SK-N-SH treated with all-trans-retinoic acid at 6 μM for 48 hours (cell line): ENCODE measurements at regions not wholly inside any gene's neighbourhood (a gene's known extent, or its start where the extent isn't known, plus 50 kb on each side); places are given as distances from the start of the nearest gene placed in this dataset.

Source experiments
- ATAC-seq: fragments of 200-7000 bp; cut with Tn5 transposase; 3 replicates; pipeline ENCODE4 v1.9.1; 2020; ENCODE audit warnings: mild to moderate bottlenecking, moderate library complexity
- ARNTL ChIP-seq: fragments of 450-650 bp; formaldehyde crosslinking; IDR thresholded peaks from 2 replicates; pipeline ENCODE4 v1.5.0; 2020; ENCODE audit warnings: low read depth, mild to moderate bottlenecking, moderate library complexity, borderline replicate concordance
- BACH2 ChIP-seq: fragments of 250-450 bp; sonication (Bioruptor Pico); IDR thresholded peaks from 2 replicates; pipeline ENCODE4 v1.9.0; 2021; ENCODE audit warnings: mild to moderate bottlenecking, borderline replicate concordance
- CREB5 ChIP-seq: fragments of 250-450 bp; sonication (Bioruptor Pico); IDR thresholded peaks from 2 replicates; pipeline ENCODE4 v1.5.1; 2020; ENCODE audit warnings: low read depth, mild to moderate bottlenecking, moderate library complexity
- CSDC2 ChIP-seq: fragments of 250-450 bp; sonication (Bioruptor Pico); IDR thresholded peaks from 2 replicates; pipeline ENCODE4 v1.5.0; 2020; ENCODE audit warnings: mild to moderate bottlenecking, moderate library complexity
- CSRNP3 ChIP-seq: fragments of 250-450 bp; sonication (Bioruptor Pico); IDR thresholded peaks from 2 replicates; pipeline ENCODE4 v1.5.1; 2021; ENCODE audit warnings: mild to moderate bottlenecking, moderate library complexity
- ESRRG ChIP-seq: fragments of 250-450 bp; sonication (Bioruptor Pico); IDR thresholded peaks from 2 replicates; pipeline ENCODE4 v1.6.1; 2021; ENCODE audit warnings: mild to moderate bottlenecking
- GLIS3 ChIP-seq: fragments of 250-450 bp; sonication (Bioruptor Pico); IDR thresholded peaks from 2 replicates; pipeline ENCODE4 v1.5.0; 2020; ENCODE audit warnings: mild to moderate bottlenecking, moderate library complexity
- ISL1 ChIP-seq: fragments of 250-450 bp; sonication (Bioruptor Pico); IDR thresholded peaks from 2 replicates; pipeline ENCODE4 v2.1.2; 2022; ENCODE audit warnings: mild to moderate bottlenecking, moderate library complexity
- OSR1 ChIP-seq: fragments of 250-450 bp; sonication (Bioruptor Pico); IDR thresholded peaks from 2 replicates; pipeline ENCODE4 v1.8.0; 2022; ENCODE audit warnings: moderate library complexity, mild to moderate bottlenecking, inconsistent platforms
- PATZ1 ChIP-seq: fragments of 250-450 bp; sonication (Bioruptor Pico); IDR thresholded peaks from 2 replicates; pipeline ENCODE4 v1.8.0; 2020; ENCODE audit warnings: mild to moderate bottlenecking, moderate library complexity, borderline replicate concordance
- POU6F1 ChIP-seq: fragments of 250-450 bp; sonication (Bioruptor Pico); IDR thresholded peaks from 2 replicates; pipeline ENCODE4 v1.8.0; 2021; ENCODE audit warnings: low read depth, mild to moderate bottlenecking, moderate library complexity, borderline replicate concordance
- PPARA ChIP-seq: fragments of 250-450 bp; sonication (Bioruptor Pico); IDR thresholded peaks from 2 replicates; pipeline ENCODE4 v1.5.0; 2020; ENCODE audit warnings: mild to moderate bottlenecking, borderline replicate concordance
- RARB ChIP-seq: fragments of 250-450 bp; sonication (Bioruptor Pico); IDR thresholded peaks from 2 replicates; pipeline ENCODE4 v1.8.0; 2021; ENCODE audit warnings: mild to moderate bottlenecking, moderate library complexity
- SNAI2 ChIP-seq: fragments of 250-450 bp; sonication (Bioruptor Pico); IDR thresholded peaks from 2 replicates; pipeline ENCODE4 v1.5.0; 2020; ENCODE audit warnings: mild to moderate bottlenecking, moderate library complexity
- TCF4 ChIP-seq: fragments of 250-450 bp; sonication (Bioruptor Pico); IDR thresholded peaks from 2 replicates; pipeline ENCODE4 v1.8.0; 2021; ENCODE audit warnings: mild to moderate bottlenecking, moderate library complexity, borderline replicate concordance
- TOX ChIP-seq: fragments of 250-450 bp; sonication (Bioruptor Pico); IDR thresholded peaks from 2 replicates; pipeline ENCODE4 v1.8.0; 2021; ENCODE audit warnings: mild to moderate bottlenecking, moderate library complexity, borderline replicate concordance
- TSHZ2 ChIP-seq: fragments of 250-450 bp; sonication (Bioruptor Pico); IDR thresholded peaks from 2 replicates; pipeline ENCODE4 v1.5.0; 2020; ENCODE audit warnings: mild to moderate bottlenecking, moderate library complexity
- ZC3H10 ChIP-seq: fragments of 250-450 bp; sonication (Bioruptor Pico); IDR thresholded peaks from 2 replicates; pipeline ENCODE4 v1.5.1; 2021; ENCODE audit warnings: mild to moderate bottlenecking, moderate library complexity
- ZFP3 ChIP-seq: fragments of 250-450 bp; sonication (Bioruptor Pico); IDR thresholded peaks from 2 replicates; pipeline ENCODE4 v1.5.0; 2020; ENCODE audit warnings: mild to moderate bottlenecking, moderate library complexity
- ZFP30 ChIP-seq: fragments of 450-650 bp; formaldehyde crosslinking; IDR thresholded peaks from 2 replicates; pipeline ENCODE4 v1.5.0; 2022; ENCODE audit warnings: mild to moderate bottlenecking, moderate library complexity
- ZNF565 ChIP-seq: fragments of 450-650 bp; formaldehyde crosslinking; conservative IDR thresholded peaks from 2 replicates; pipeline ENCODE4 v1.5.0; 2020; ENCODE audit warnings: low read depth, mild to moderate bottlenecking, moderate library complexity
- ZNF70 ChIP-seq: fragments of 450-650 bp; formaldehyde crosslinking; IDR thresholded peaks from 2 replicates; pipeline ENCODE4 v1.5.0; 2020; ENCODE audit warnings: mild to moderate bottlenecking, moderate library complexity
- ZNF8 ChIP-seq: fragments of 450-650 bp; formaldehyde crosslinking; IDR thresholded peaks from 2 replicates; pipeline ENCODE4 v1.5.0; 2020; ENCODE audit warnings: mild to moderate bottlenecking, moderate library complexity

GRCh38 chr5:5609935-5610334 is 187.5 kb downstream of the ICE1 start (continued):
- TF ChIP-seq TOX (CRISPR knock-in tag) (no peak), ZFP30 (no peak), ESRRG (CRISPR knock-in tag) (no peak), ZNF70 (no peak), SNAI2 (no peak), ARNTL (no peak)

- TF ChIP-seq ESRRG (CRISPR knock-in tag), result no peak
- no peak for TF ChIP-seq ZNF8 (CRISPR knock-in tag)
- no peak for TF ChIP-seq CSDC2
- TF ChIP-seq OSR1 (CRISPR knock-in tag), result no peak
- no peak for TF ChIP-seq ARNTL
- TF ChIP-seq TCF4, result no peak
- no peak for TF ChIP-seq ISL1 (CRISPR knock-in tag)
- no peak for TF ChIP-seq ZNF565 (CRISPR knock-in tag)
- TF ChIP-seq SNAI2, result no peak
- no peak for TF ChIP-seq PPARA (CRISPR knock-in tag)
- TF ChIP-seq ZNF70, result no peak
- no peak for TF ChIP-seq ZFP3 (CRISPR knock-in tag)
- TF ChIP-seq ZFP30, result no peak
- no peak for TF ChIP-seq GLIS3 (CRISPR knock-in tag)
- no peak for TF ChIP-seq POU6F1 (CRISPR knock-in tag)
- no peak for TF ChIP-seq CREB5 (CRISPR knock-in tag)
- no peak for TF ChIP-seq PATZ1
- TF ChIP-seq CSRNP3 (CRISPR knock-in tag), result no peak
- no peak for TF ChIP-seq TOX (CRISPR knock-in tag)
- TF ChIP-seq RARB (CRISPR knock-in tag), result no peak
Observed at GRCh38 chr5:5605170-5605764, 182.8 kb downstream of the ICE1 start.

GRCh38 chr5:5602554-5602953 is 180.1 kb downstream of the ICE1 start:
- TF ChIP-seq BACH2 (CRISPR knock-in tag) (no peak), ZNF70 (no peak), GLIS3 (CRISPR knock-in tag) (no peak), ISL1 (CRISPR knock-in tag) (no peak), SNAI2 (no peak), RARB (CRISPR knock-in tag) (no peak), CSRNP3 (CRISPR knock-in tag) (no peak), ZFP30 (no peak), TCF4 (no peak), OSR1 (CRISPR knock-in tag) (no peak), CSDC2 (no peak), ARNTL (no peak), ZFP3 (CRISPR knock-in tag) (no peak), ZC3H10 (CRISPR knock-in tag) (no peak), TSHZ2 (CRISPR knock-in tag) (no peak), POU6F1 (CRISPR knock-in tag) (no peak), ZNF8 (CRISPR knock-in tag) (no peak), CREB5 (CRISPR knock-in tag) (no peak), TOX (CRISPR knock-in tag) (no peak)
- TF ChIP-seq, all 23 proteins: peak for 0
- ATAC-seq, result no peak

More at GRCh38 chr5:5605170-5605764, 182.8 kb downstream of the ICE1 start:
- ATAC-seq, result no peak
